ENCODE measurements at regions not wholly inside any gene's neighbourhood (a gene's known extent, or its start where the extent isn't known, plus 50 kb on each side); places are given as distances from the start of the nearest gene placed in this dataset.

DNA sequence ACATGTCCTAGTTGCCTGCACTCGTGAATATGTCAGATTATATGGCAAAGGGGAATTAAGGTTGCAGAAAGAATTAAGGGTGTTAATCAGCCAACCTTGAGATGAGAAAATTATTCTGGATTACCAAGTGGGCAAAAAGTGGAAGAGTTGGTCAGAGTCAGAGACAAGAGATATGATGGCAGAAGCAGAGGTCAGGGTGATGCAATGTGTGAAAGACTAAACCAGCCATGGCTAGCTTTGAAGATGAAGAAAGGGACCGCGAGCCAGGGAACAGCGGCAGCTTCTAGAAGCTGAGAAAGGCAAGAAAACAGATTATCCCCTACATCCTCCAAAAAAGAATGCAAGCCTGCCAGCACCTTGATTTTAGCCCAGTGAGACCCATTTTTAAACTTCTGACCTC, 385.6 kb downstream of the HNRNPD start:
- TF ChIP-seq ZFX (IDR thresholded peaks at IDR 0.05; ENCODE audit: borderline replicate concordance) = no peak
- TF ChIP-seq, protein P1, sequence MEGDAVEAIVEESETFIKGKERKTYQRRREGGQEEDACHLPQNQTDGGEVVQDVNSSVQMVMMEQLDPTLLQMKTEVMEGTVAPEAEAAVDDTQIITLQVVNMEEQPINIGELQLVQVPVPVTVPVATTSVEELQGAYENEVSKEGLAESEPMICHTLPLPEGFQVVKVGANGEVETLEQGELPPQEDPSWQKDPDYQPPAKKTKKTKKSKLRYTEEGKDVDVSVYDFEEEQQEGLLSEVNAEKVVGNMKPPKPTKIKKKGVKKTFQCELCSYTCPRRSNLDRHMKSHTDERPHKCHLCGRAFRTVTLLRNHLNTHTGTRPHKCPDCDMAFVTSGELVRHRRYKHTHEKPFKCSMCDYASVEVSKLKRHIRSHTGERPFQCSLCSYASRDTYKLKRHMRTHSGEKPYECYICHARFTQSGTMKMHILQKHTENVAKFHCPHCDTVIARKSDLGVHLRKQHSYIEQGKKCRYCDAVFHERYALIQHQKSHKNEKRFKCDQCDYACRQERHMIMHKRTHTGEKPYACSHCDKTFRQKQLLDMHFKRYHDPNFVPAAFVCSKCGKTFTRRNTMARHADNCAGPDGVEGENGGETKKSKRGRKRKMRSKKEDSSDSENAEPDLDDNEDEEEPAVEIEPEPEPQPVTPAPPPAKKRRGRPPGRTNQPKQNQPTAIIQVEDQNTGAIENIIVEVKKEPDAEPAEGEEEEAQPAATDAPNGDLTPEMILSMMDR (IDR thresholded peaks at IDR 0.05) = no peak
- H3K27ac ChIP-seq = no peak overlapping the region

- H3K27ac ChIP-seq = no peak overlapping the region
- TF ChIP-seq, protein P1 (IDR thresholded peaks at IDR 0.05) = no peak
- no peak for TF ChIP-seq ZFX (IDR thresholded peaks at IDR 0.05; ENCODE audit: borderline replicate concordance)
Measured at GRCh38 chr4:81984746-81985145, 389.0 kb downstream of the HNRNPD start.

DNA sequence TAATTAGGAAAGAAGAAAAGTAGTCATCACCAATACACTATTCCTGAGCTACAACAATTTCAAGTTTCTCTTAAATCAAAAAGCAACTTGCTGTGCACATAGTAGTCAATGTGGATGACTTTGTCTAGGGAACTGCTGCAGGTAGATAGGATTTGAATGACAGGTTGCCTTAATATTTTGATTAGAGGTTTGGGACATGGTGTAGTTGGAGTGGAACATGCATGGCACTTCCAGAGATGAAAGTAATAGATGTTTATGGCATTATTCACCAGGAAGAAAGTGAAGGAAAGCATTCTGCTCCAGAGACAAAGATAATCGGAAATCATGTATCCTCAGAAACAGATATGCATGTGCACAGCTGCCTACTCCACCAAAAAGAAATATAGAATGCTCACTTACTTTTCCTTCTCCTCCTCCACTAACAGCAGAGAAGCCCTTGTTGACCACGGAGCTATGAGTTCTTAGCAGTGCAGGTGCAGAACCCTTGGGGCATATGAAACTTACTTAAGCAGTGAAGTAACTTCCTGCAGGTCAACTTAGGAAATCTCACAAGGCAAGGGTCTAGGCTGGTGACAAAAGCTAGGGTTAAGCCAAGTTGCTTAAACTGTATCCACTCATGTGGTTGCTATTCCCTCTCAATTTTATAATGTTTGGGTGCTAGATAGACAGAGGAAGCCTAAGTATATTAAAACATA, 390.8 kb downstream of the HNRNPD start:
- H3K27ac ChIP-seq = no peak overlapping the region
- TF ChIP-seq ZFX (IDR thresholded peaks at IDR 0.05; ENCODE audit: borderline replicate concordance) = no peak
- TF ChIP-seq, protein P1 (IDR thresholded peaks at IDR 0.05) = no peak

- no peak for TF ChIP-seq ZFX (IDR thresholded peaks at IDR 0.05; ENCODE audit: borderline replicate concordance)
- TF ChIP-seq, protein P1 (IDR thresholded peaks at IDR 0.05) = no peak
- no peak overlapping the region for H3K27ac ChIP-seq
Measured at GRCh38 chr4:81981218-81981617, 392.6 kb downstream of the HNRNPD start.

DNA sequence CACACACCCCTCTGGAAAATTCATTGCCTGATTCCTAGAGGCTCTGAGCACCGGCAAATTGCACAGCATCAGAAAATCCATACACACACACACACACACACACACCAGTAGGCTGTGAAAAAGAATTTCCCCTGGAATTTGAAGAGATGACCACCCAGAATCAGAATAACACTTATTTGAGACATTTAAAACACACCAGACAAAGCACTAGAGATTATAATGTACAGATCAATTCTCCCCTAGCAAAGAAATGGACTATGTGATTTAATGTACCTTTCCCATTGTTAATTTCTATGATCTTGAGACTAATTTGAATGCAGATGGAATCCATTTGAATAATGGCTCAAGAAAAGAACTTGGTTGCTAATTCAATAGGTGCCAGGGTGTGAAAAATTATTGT, 399.3 kb downstream of the HNRNPD start:
- no peak for TF ChIP-seq ZFX (IDR thresholded peaks at IDR 0.05; ENCODE audit: borderline replicate concordance)
- TF ChIP-seq, protein P1 (IDR thresholded peaks at IDR 0.05) = no peak
- no peak overlapping the region for H3K27ac ChIP-seq

DNA sequence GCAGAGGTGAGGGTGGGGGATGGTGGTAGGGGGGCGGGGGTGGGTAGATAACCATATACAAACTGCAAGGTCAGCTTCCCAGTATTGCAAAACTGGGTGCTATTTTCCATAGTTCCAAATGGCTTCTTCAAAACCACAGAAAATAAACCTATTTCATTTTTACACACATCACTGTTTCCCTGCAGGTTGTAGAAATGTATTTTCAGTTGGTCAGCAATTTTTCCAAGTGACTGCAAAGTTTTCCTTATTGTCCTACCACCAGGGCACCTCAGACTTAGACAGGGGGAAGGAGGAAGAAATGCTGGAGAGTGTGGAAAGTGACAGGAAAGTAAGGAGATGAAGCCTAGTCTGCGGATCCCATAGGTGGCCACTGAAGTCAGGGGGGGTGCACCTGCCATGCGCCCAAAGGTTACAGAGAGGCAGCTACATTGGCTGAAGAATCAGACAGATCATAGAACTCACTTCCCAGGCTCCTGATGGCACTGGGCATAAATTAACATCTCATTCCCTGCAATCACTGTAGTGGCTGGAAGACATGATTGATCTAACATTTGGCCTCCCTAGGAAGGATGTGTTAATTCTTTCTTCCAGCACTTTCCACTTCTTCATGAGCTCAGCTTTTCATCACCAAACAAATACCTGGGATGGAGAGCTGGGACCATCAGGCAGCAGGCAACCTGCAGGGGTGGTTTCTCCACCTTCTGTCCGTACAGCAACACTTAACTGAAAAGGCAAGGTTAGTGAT, 402.0 kb downstream of the HNRNPD start:
- H3K27ac ChIP-seq = no peak overlapping the region
- TF ChIP-seq ZFX (IDR thresholded peaks at IDR 0.05; ENCODE audit: borderline replicate concordance) = no peak
- TF ChIP-seq, protein P1 (IDR thresholded peaks at IDR 0.05) = no peak

- TF ChIP-seq, protein P1 (IDR thresholded peaks at IDR 0.05) = no peak
- no peak for TF ChIP-seq ZFX (IDR thresholded peaks at IDR 0.05; ENCODE audit: borderline replicate concordance)
- H3K27ac ChIP-seq = no peak overlapping the region
Measured at GRCh38 chr4:81971061-81971460, 402.7 kb downstream of the HNRNPD start.

Measured in 22Rv1 (cell line).